HFFc6 (cell line): ENCODE measurements at regions not wholly inside any gene's neighbourhood (a gene's known extent, or its start where the extent isn't known, plus 50 kb on each side); places are given as distances from the start of the nearest gene placed in this dataset.

Source experiments
- DNase-seq: peaks from one replicate; pipeline ENCODE4 v3.0.0-alpha.2; 2018
- H3K27ac Mint-ChIP-seq: 2 replicates; pipeline ENCODE4 v1.8.0; 2020; ENCODE audit warnings: mild to moderate bottlenecking, mixed read lengths
- H3K27me3 Mint-ChIP-seq: 2 replicates; pipeline ENCODE4 v1.8.0; 2021; ENCODE audit warnings: mild to moderate bottlenecking, moderate library complexity, mixed read lengths; ENCODE audit not compliant: insufficient read depth
- H3K36me3 Mint-ChIP-seq: 2 replicates; pipeline ENCODE4 v1.8.0; 2021; ENCODE audit warnings: low read depth, mixed read lengths
- H3K4me1 Mint-ChIP-seq: 2 replicates; pipeline ENCODE4 v1.8.0; 2020; ENCODE audit warnings: low read depth, mixed read lengths
- H3K4me3 Mint-ChIP-seq: 2 replicates; pipeline ENCODE4 v1.8.0; 2020; ENCODE audit warnings: mild to moderate bottlenecking, moderate library complexity, mixed read lengths
- H3K9me3 Mint-ChIP-seq: 2 replicates; pipeline ENCODE4 v1.8.0; 2020; ENCODE audit warnings: mild to moderate bottlenecking, mixed read lengths
- CTCF ChIP-seq: fragments of 200-600 bp; sonication (generic); IDR thresholded peaks from 2 replicates; pipeline ENCODE4 v1.5.0; 2021; ENCODE audit warnings: antibody characterized with exemption, mild to moderate bottlenecking

DNA sequence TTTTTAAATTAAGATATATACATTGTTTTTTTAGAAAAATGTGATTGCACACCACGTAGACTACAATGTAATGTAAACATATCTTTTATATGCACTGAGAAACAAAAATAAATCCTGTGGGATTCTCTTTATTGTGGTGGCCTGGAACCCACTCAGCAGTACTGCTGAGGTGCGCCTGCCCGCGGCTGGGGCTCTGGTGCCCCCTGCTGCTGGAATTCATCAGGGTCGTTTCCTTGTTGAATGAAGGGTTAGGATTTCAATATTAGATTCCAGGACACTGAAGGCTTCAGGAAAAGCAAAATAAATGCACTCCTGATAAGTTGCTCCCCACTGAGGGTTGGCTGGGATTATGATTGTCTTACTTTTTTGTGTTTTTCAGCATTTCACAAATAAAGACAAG, 175.8 kb upstream of the GGTLC1 start:
- H3K4me3 Mint-ChIP-seq: no peak overlapping the region
- H3K36me3 Mint-ChIP-seq: no peaks in the 10 kb centered on the region
- DNase-seq: no peak
- H3K4me1 Mint-ChIP-seq: peaks cover 19% of the 10 kb centered on the region
- H3K9me3 Mint-ChIP-seq: no peaks in the 10 kb centered on the region
- H3K27ac Mint-ChIP-seq: no peak overlapping the region
- TF ChIP-seq CTCF: peak; percentile 65; the same call in 1 of the 2 replicates
- peaks cover 6% of the 10 kb centered on the region for H3K27me3 Mint-ChIP-seq

- H3K36me3 Mint-ChIP-seq: no peaks in the 10 kb centered on the region
- peaks cover 19% of the 10 kb centered on the region for H3K4me1 Mint-ChIP-seq
- TF ChIP-seq CTCF: no peak
- peaks cover 6% of the 10 kb centered on the region for H3K27me3 Mint-ChIP-seq
- DNase-seq: no peak
- H3K9me3 Mint-ChIP-seq: no peaks in the 10 kb centered on the region
- H3K4me3 Mint-ChIP-seq: no peak overlapping the region
- no peak overlapping the region for H3K27ac Mint-ChIP-seq
Observed at GRCh38 chr20:24163506-24163905, 174.9 kb upstream of the GGTLC1 start.

GRCh38 chr20:24160563-24161281, 172.1 kb upstream of the GGTLC1 start:
- Mint-ChIP-seq H3K4me1 (peaks cover 19% of the 10 kb centered on the region), H3K4me3 (no peak overlapping the region), H3K36me3 (no peaks in the 10 kb centered on the region), H3K9me3 (no peaks in the 10 kb centered on the region), H3K27ac (peak overlapping the region; percentile 4; the same call in 1 of the 2 replicates), H3K27me3 (peaks cover 10% of the 10 kb centered on the region; the same call in 1 of the 2 replicates)
- peak; percentile 59 for DNase-seq
- TF ChIP-seq CTCF: peak; percentile 81

DNA sequence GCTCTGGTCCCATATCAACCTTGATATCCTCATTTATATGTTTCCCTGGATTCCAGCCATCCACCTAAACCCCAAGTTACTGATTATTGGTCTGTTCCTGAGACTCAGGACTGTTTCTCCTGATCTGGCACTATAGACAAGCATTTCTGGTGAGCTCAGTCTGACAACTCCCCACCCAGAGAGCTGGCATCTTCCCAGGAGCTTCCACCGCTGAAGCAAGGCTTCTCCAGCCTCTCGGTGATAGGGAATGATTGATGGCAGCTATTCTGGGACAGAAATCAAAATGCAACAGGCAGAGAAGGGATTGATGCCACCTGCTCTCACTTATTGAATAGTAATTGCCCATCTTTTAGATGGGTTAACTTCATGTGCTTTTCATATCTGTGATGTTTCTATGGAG, 169.7 kb upstream of the GGTLC1 start:
- peaks cover 16% of the 10 kb centered on the region for H3K27me3 Mint-ChIP-seq
- no peaks in the 10 kb centered on the region for H3K36me3 Mint-ChIP-seq
- no peak for TF ChIP-seq CTCF
- peaks cover 3% of the 10 kb centered on the region; the same call in 1 of the 2 replicates for H3K9me3 Mint-ChIP-seq
- peaks cover 9% of the 10 kb centered on the region for H3K4me1 Mint-ChIP-seq
- H3K4me3 Mint-ChIP-seq: no peak overlapping the region
- no peak overlapping the region for H3K27ac Mint-ChIP-seq
- DNase-seq: no peak

DNA sequence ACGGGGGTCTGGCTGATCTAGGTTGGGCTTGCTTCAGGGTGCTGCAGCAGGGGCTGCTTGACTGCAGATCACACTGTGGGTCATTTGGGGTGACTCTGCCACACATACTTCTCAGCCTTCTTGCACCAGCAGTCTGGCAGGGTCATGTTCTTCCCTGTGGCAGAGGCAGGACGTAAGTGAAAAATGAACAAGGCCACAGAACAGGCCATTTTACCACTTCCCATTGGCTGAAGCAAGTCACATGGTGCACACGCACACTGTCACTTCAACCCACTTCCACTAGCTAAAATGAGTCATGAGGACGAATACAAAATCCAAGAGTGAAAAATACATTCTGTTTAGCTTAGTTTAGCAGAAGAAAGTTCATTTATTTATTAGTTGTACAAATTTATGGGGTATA, 168.6 kb upstream of the GGTLC1 start:
- no peak overlapping the region for H3K27ac Mint-ChIP-seq
- no peak for TF ChIP-seq CTCF

More for the DNA sequence above, 168.6 kb upstream of the GGTLC1 start:
- Mint-ChIP-seq H3K36me3 (no peaks in the 10 kb centered on the region), H3K4me3 (no peak overlapping the region), H3K9me3 (peaks cover 8% of the 10 kb centered on the region; the same call in 1 of the 2 replicates), H3K4me1 (peaks cover 8% of the 10 kb centered on the region; the same call in 1 of the 2 replicates), H3K27me3 (peaks cover 15% of the 10 kb centered on the region)
- no peak for DNase-seq
